Natural killer cell (primary cell): ENCODE measurements at regions not wholly inside any gene's neighbourhood (a gene's known extent, or its start where the extent isn't known, plus 50 kb on each side); places are given as distances from the start of the nearest gene placed in this dataset.
A peak's percentile ranks its signal among the peaks of the same experiment; 100 is the strongest.

Experiments
- ATAC-seq, 3 donors: fragments of 150-1000 bp in 2 of 3; fragments of 200-7000 bp in 1 of 3; cut with Tn5 transposase; 1 replicate in 1 of 3; 2 replicates in 2 of 3; pipeline ENCODE4 v1.10.0; 2021; ENCODE audit warnings: mild to moderate bottlenecking in 2 of 3, moderate library complexity in 2 of 3
- DNase-seq, 2 donors: peaks; one replicate each; pipeline versions ENCODE4 v3.0.0 to v3.0.0-alpha.2; 2013 to 2021; ENCODE audit warnings: mixed read lengths in 1 of 2
- H3K27ac ChIP-seq: one replicate; pipeline ENCODE4 v1.5.1; 2013; ENCODE audit warnings: mild to moderate bottlenecking, low read length
- H3K27me3 ChIP-seq: one replicate; pipeline ENCODE4 v1.6.1; 2013; ENCODE audit warnings: low read length; ENCODE audit not compliant: control insufficient read depth, insufficient read depth
- H3K36me3 ChIP-seq: one replicate; pipeline ENCODE4 v1.6.1; 2013; ENCODE audit warnings: low read length; ENCODE audit not compliant: control insufficient read depth, insufficient read depth
- H3K4me1 ChIP-seq: one replicate; pipeline ENCODE4 v1.6.1; 2013; ENCODE audit warnings: low read length; ENCODE audit not compliant: control insufficient read depth, insufficient read depth
- H3K4me3 ChIP-seq: one replicate; pipeline ENCODE4 v1.5.1; 2013; ENCODE audit warnings: low read length
- H3K9me3 ChIP-seq: one replicate; pipeline ENCODE4 v1.6.1; 2013; ENCODE audit warnings: low read length; ENCODE audit not compliant: control insufficient read depth, insufficient read depth
- H3K27ac Mint-ChIP-seq, 2 donors: one replicate each; pipeline ENCODE4 v1.8.0; 2022; ENCODE audit warnings: mild to moderate bottlenecking in 2 of 2, mixed read lengths in 2 of 2, moderate library complexity in 1 of 2
- H3K27me3 Mint-ChIP-seq, 2 donors: one replicate each; pipeline ENCODE4 v1.8.0; 2022; ENCODE audit warnings: low read depth in 2 of 2, mixed read lengths in 2 of 2
- H3K36me3 Mint-ChIP-seq: one replicate; pipeline ENCODE4 v1.8.0; 2022; ENCODE audit warnings: mixed read lengths
- H3K4me1 Mint-ChIP-seq, 2 donors: one replicate each; pipeline ENCODE4 v1.8.0; 2022; ENCODE audit warnings: mixed read lengths in 2 of 2
- H3K4me3 Mint-ChIP-seq: one replicate; pipeline ENCODE4 v1.8.0; 2022; ENCODE audit warnings: mild to moderate bottlenecking, moderate library complexity, mixed read lengths
- H3K9me3 Mint-ChIP-seq, 2 donors: one replicate each; pipeline ENCODE4 v1.8.0; 2022; ENCODE audit warnings: mixed read lengths in 2 of 2
- CTCF ChIP-seq: fragments of 200-600 bp; IDR thresholded peaks from one replicate; pipeline ENCODE4 v1.8.0; 2022; ENCODE audit warnings: antibody characterized with exemption
- WGBS: methylation state at CpG from one replicate; pipeline ENCODE4 v1.1.7; 2013; ENCODE audit warnings: missing lambda C conversion rate; ENCODE audit not compliant: insufficient coverage; 5-methylcytosine and 5-hydroxymethylcytosine counted together
- intact Hi-C: fragments of 100-400 bp; cut with micrococcal nuclease; formaldehyde crosslinking; loops from one replicate; pipeline ENCODE4 v1.14.2; 2022

- TF ChIP-seq CTCF, result no peak
- 90% methylated on average over 9 of the region's 9 CpGs for WGBS
These were observed 72.0 kb downstream of the CPN2 start for GRCh38 chr3:194279101-194279500.

GRCh38 chr3:194279701-194280360 lies 71.3 kb downstream of the CPN2 start:
- Histone ChIP-seq H3K9me3 (no peaks in the 10 kb centered on the region), H3K36me3 (no peaks in the 10 kb centered on the region), H3K27me3 (peaks cover 3% of the 10 kb centered on the region), H3K27ac (no peak overlapping the region), H3K4me1 (peaks cover 14% of the 10 kb centered on the region), H3K4me3 (no peak overlapping the region)
- Mint-ChIP-seq H3K4me1 (peaks cover 25 to 33% of the 10 kb centered on the region in 2 donors), H3K27ac (peak overlapping the region in 1 of 2 donors; percentile 38), H3K9me3 (no peaks in the 10 kb centered on the region), H3K27me3 (peaks cover 10 to 11% of the 10 kb centered on the region in 2 donors), H3K36me3 (no peaks in the 10 kb centered on the region), H3K4me3 (peak overlapping the region; percentile 1)
- intact Hi-C loops, result no loop called here
- no peak for DNase-seq
- no peak for TF ChIP-seq CTCF
- peak in 1 of 3 donors; percentile 83 for ATAC-seq
- WGBS, result 64% methylated on average over 4 of the region's 5 CpGs

More at GRCh38 chr3:194279101-194279500, 72.0 kb downstream of the CPN2 start:
- Histone ChIP-seq H3K4me3 (no peak overlapping the region), H3K9me3 (no peaks in the 10 kb centered on the region), H3K4me1 (peaks cover 14% of the 10 kb centered on the region), H3K36me3 (no peaks in the 10 kb centered on the region), H3K27me3 (peaks cover 3% of the 10 kb centered on the region), H3K27ac (no peak overlapping the region)
- Mint-ChIP-seq H3K27ac (peak overlapping the region in 1 of 2 donors; percentile 38), H3K4me3 (peak overlapping the region; percentile 73), H3K9me3 (no peaks in the 10 kb centered on the region), H3K27me3 (peaks cover 9 to 10% of the 10 kb centered on the region in 2 donors), H3K36me3 (no peaks in the 10 kb centered on the region), H3K4me1 (peaks cover 27 to 34% of the 10 kb centered on the region in 2 donors)
- intact Hi-C loops, result no loop called here
- no peak for ATAC-seq
- DNase-seq, result no peak

GRCh38 chr3:194280777-194281176 lies 70.4 kb downstream of the CPN2 start:
- Histone ChIP-seq H3K27ac (no peak overlapping the region), H3K4me3 (no peak overlapping the region), H3K4me1 (peaks cover 14% of the 10 kb centered on the region), H3K27me3 (peaks cover 5% of the 10 kb centered on the region), H3K36me3 (no peaks in the 10 kb centered on the region), H3K9me3 (no peaks in the 10 kb centered on the region)
- intact Hi-C loops, result no loop called here
- Mint-ChIP-seq H3K9me3 (no peaks in the 10 kb centered on the region), H3K4me1 (peaks cover 18 to 26% of the 10 kb centered on the region in 2 donors), H3K4me3 (no peak overlapping the region), H3K27me3 (peaks cover 10 to 11% of the 10 kb centered on the region in 2 donors), H3K27ac (no peak overlapping the region), H3K36me3 (no peaks in the 10 kb centered on the region)
- 94% methylated on average over 2 of the region's 2 CpGs for WGBS
- TF ChIP-seq CTCF, result no peak
- DNase-seq (no peak), ATAC-seq (no peak)

- no peak overlapping the region for H3K4me3 ChIP-seq
- peaks cover 18 to 26% of the 10 kb centered on the region in 2 donors for H3K4me1 Mint-ChIP-seq
- intact Hi-C loops, result no loop called here
- no peak for DNase-seq
- no peak overlapping the region for H3K27ac Mint-ChIP-seq
- H3K36me3 ChIP-seq, result no peaks in the 10 kb centered on the region
- H3K27me3 ChIP-seq, result peaks cover 5% of the 10 kb centered on the region
- no peak overlapping the region for H3K4me3 Mint-ChIP-seq
- H3K27ac ChIP-seq, result no peak overlapping the region
- TF ChIP-seq CTCF, result no peak
- no peak for ATAC-seq
- H3K36me3 Mint-ChIP-seq, result no peaks in the 10 kb centered on the region
- no peaks in the 10 kb centered on the region for H3K9me3 Mint-ChIP-seq
- no peaks in the 10 kb centered on the region for H3K9me3 ChIP-seq
- H3K27me3 Mint-ChIP-seq, result peaks cover 10 to 11% of the 10 kb centered on the region in 2 donors
- peaks cover 14% of the 10 kb centered on the region for H3K4me1 ChIP-seq
- WGBS, result 91% methylated on average over 8 of the region's 8 CpGs
These were observed 69.8 kb downstream of the CPN2 start for GRCh38 chr3:194281306-194281705.
